ENCODE measurements at regions not wholly inside any gene's neighbourhood (a gene's known extent, or its start where the extent isn't known, plus 50 kb on each side); places are given as distances from the start of the nearest gene placed in this dataset.

- Mint-ChIP-seq H3K27ac (no peak overlapping the region), H3K27me3 (ENCODE audit: insufficient read depth) (peaks cover 2% of the 10 kb centered on the region; the same call in 1 of the 2 replicates), H3K4me1 (ENCODE audit: low read depth) (no peaks in the 10 kb centered on the region), H3K4me3 (no peak overlapping the region), H3K9me3 (peaks cover 21% of the 10 kb centered on the region), H3K36me3 (ENCODE audit: low read depth) (no peaks in the 10 kb centered on the region)
- no peak for TF ChIP-seq CTCF (IDR thresholded peaks at IDR 0.05)
- DNase-seq: no peak
Observed at GRCh38 chr5:26828294-26828693, 210.1 kb downstream of the CDH9 start.

GRCh38 chr5:26813235-26813634 lies 225.2 kb downstream of the CDH9 start:
- H3K4me1 Mint-ChIP-seq (ENCODE audit: low read depth): no peaks in the 10 kb centered on the region
- no peaks in the 10 kb centered on the region; the same call in 1 of the 2 replicates for H3K27me3 Mint-ChIP-seq (ENCODE audit: insufficient read depth)
- DNase-seq: no peak
- H3K9me3 Mint-ChIP-seq: peaks cover 23% of the 10 kb centered on the region
- H3K36me3 Mint-ChIP-seq (ENCODE audit: low read depth): no peaks in the 10 kb centered on the region
- no peak overlapping the region for H3K27ac Mint-ChIP-seq
- H3K4me3 Mint-ChIP-seq: no peak overlapping the region
- TF ChIP-seq CTCF (IDR thresholded peaks at IDR 0.05): no peak

GRCh38 chr5:26812714-26813113 lies 225.7 kb downstream of the CDH9 start:
- Mint-ChIP-seq H3K9me3 (peaks cover 28% of the 10 kb centered on the region), H3K36me3 (ENCODE audit: low read depth) (no peaks in the 10 kb centered on the region), H3K4me3 (no peak overlapping the region), H3K27ac (no peak overlapping the region), H3K4me1 (ENCODE audit: low read depth) (no peaks in the 10 kb centered on the region), H3K27me3 (ENCODE audit: insufficient read depth) (no peaks in the 10 kb centered on the region; the same call in 1 of the 2 replicates)
- DNase-seq: no peak
- no peak for TF ChIP-seq CTCF (IDR thresholded peaks at IDR 0.05)

GRCh38 chr5:26807231-26808199 lies 230.9 kb downstream of the CDH9 start:
- DNase-seq: no peak
- H3K4me3 Mint-ChIP-seq: no peak overlapping the region
- H3K36me3 Mint-ChIP-seq (ENCODE audit: low read depth): no peaks in the 10 kb centered on the region
- no peak for TF ChIP-seq CTCF (IDR thresholded peaks at IDR 0.05)
- no peaks in the 10 kb centered on the region; the same call in 1 of the 2 replicates for H3K27me3 Mint-ChIP-seq (ENCODE audit: insufficient read depth)
- no peak overlapping the region for H3K27ac Mint-ChIP-seq
- peaks cover 38% of the 10 kb centered on the region for H3K9me3 Mint-ChIP-seq
- no peaks in the 10 kb centered on the region for H3K4me1 Mint-ChIP-seq (ENCODE audit: low read depth)

- no peak for TF ChIP-seq CTCF (IDR thresholded peaks at IDR 0.05)
- no peaks in the 10 kb centered on the region; the same call in 1 of the 2 replicates for H3K27me3 Mint-ChIP-seq (ENCODE audit: insufficient read depth)
Observed at GRCh38 chr5:26805076-26805475, 233.3 kb downstream of the CDH9 start.

More at GRCh38 chr5:26805076-26805475, 233.3 kb downstream of the CDH9 start:
- DNase-seq: no peak
- peaks cover 29% of the 10 kb centered on the region for H3K9me3 Mint-ChIP-seq
- no peak overlapping the region for H3K27ac Mint-ChIP-seq
- H3K4me3 Mint-ChIP-seq: no peak overlapping the region
- no peaks in the 10 kb centered on the region for H3K36me3 Mint-ChIP-seq (ENCODE audit: low read depth)
- no peaks in the 10 kb centered on the region for H3K4me1 Mint-ChIP-seq (ENCODE audit: low read depth)

Measured in HFFc6 (cell line).